H1 (cell line): ENCODE measurements at regions not wholly inside any gene's neighbourhood (a gene's known extent, or its start where the extent isn't known, plus 50 kb on each side); places are given as distances from the start of the nearest gene placed in this dataset.

Experiments used
- GABPA ChIP-seq: IDR thresholded peaks from 2 replicates; pipeline ENCODE4 v1.6.1; 2011; ENCODE audit warnings: mild to moderate bottlenecking, low read length, moderate library complexity, borderline replicate concordance; ENCODE audit not compliant: insufficient read depth
- HDAC2 ChIP-seq, 2 experiments: fragments of 300-600 bp in 1 of 2; sonication (generic) in 1 of 2; IDR thresholded peaks; 2 replicates each; pipeline ENCODE4 v1.6.1; 2011 to 2012; ENCODE audit warnings: low read depth in 2 of 2, low read length in 2 of 2, mild to moderate bottlenecking in 2 of 2, moderate library complexity in 2 of 2, borderline replicate concordance in 1 of 2, inconsistent platforms in 1 of 2
- TEAD4 ChIP-seq: IDR thresholded peaks from 2 replicates; pipeline ENCODE4 v1.6.1; 2012; ENCODE audit warnings: low read depth, low read length, inconsistent platforms, mixed read lengths
- TF ChIP-seq, protein P1 (sequence below): IDR thresholded peaks from 2 replicates; pipeline ENCODE4 v1.6.1; 2011; ENCODE audit warnings: low read length, improper control_type of control experiment

DNA sequence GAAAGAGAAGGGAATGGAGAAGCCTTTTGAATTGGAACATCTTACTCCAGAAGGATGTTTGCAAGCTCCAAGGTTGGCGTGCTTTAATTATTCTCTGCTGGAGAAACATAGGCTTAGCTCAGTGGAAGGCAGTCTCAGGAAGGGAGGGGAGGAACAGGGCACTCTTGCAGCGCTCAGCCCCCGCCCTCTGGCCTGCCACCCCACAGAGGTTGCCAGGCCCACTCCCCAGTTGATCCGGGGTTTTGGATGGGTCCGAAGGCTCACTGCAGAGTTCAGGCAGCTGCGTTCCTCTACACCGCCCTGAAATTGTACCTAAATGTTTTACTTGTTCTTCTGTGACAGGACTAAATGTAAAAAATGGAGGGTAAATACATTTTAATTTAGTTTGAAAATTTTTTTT is 155.2 kb upstream of the DTNBP1 start (continued):
- TF ChIP-seq HDAC2 (IDR thresholded peaks at IDR 0.05; ENCODE audit: borderline replicate concordance in 1 of 2, low read depth in 2 of 2, low read length in 2 of 2): no peak
- TF ChIP-seq GABPA: no peak
- TF ChIP-seq, protein P1, sequence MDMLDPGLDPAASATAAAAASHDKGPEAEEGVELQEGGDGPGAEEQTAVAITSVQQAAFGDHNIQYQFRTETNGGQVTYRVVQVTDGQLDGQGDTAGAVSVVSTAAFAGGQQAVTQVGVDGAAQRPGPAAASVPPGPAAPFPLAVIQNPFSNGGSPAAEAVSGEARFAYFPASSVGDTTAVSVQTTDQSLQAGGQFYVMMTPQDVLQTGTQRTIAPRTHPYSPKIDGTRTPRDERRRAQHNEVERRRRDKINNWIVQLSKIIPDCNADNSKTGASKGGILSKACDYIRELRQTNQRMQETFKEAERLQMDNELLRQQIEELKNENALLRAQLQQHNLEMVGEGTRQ: no peak
- TF ChIP-seq TEAD4: no peak
